Choroid plexus epithelial cell (primary cell): ENCODE measurements at regions not wholly inside any gene's neighbourhood (a gene's known extent, or its start where the extent isn't known, plus 50 kb on each side); places are given as distances from the start of the nearest gene placed in this dataset.
"Not testable (repeated sequence)": the region's sequence is repeated elsewhere in the genome, so short reads cannot be mapped to it uniquely, and the experiment has no call there.

ENCODE experiments used
- DNase-seq: peaks from one replicate; pipeline ENCODE4 v3.0.0-alpha.2; 2010; ENCODE audit warnings: low read depth
- H3K4me3 ChIP-seq: 2 replicates; pipeline ENCODE4 v1.5.1; 2011; ENCODE audit warnings: low read depth, mild to moderate bottlenecking, control low read depth, low read length, moderate library complexity
- CTCF ChIP-seq: conservative IDR thresholded peaks from 2 replicates; pipeline ENCODE4 v1.5.1; 2011; ENCODE audit warnings: low read depth, mild to moderate bottlenecking, control low read depth, inconsistent platforms, low read length, moderate library complexity

GRCh38 chr12:75657831-75658230 lies 146.4 kb upstream of the KRR1 start:
- DNase-seq = peak; percentile 2
- no peak overlapping the region for H3K4me3 ChIP-seq
- TF ChIP-seq CTCF = no peak

- DNase-seq, H3K4me3 ChIP-seq: not testable (repeated sequence)
Measured at GRCh38 chr12:75657354-75657753, 145.9 kb upstream of the KRR1 start.

- H3K4me3 ChIP-seq = no peak overlapping the region
- peak; percentile 85 for DNase-seq
- no peak for TF ChIP-seq CTCF
Measured at GRCh38 chr12:75656648-75657047, 145.2 kb upstream of the KRR1 start.

DNA sequence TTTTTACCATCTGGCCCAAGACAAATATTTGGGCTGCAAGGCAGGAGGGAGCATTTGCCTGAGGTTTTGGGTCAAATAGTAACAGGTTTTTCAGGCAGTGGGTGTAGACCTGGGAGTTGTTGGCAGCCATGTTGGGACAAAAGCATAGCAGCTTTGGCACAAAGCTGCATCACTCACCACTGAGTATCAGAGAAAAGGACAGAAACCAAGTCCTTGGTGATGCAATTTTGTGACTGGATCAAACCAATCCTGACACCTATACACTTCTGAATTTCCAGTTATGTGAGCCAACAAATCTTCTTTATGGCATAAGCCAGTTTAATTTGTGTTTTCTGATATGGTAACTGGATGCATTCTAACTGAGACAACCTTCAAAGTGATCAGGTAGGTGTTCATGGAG lies 144.8 kb upstream of the KRR1 start:
- DNase-seq = no peak
- TF ChIP-seq CTCF = no peak
- H3K4me3 ChIP-seq = no peak overlapping the region

DNA sequence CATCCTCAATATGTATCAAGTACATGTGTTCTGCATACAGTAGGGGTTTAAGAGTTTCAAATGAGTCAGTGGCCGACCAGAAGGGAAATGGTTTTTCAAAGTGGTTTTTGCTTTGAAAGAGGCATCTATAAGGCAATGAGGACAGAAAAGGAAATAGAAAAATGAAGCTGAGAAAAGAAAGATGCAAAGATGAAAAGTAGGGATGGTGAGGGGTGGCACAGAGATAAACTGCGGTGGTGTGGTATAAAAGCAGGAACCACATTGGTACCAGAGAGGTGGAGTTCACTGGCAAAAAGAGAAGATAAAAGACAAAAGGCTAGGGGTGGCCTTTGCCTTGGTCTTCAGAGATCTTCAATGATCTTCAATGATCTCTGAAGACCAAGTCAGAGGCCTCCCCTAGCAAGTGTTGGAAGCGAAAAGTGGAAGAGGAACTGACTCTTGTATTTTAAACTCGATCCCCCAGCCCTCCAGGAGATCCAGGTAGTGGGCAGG lies 144.0 kb upstream of the KRR1 start:
- no peak overlapping the region for H3K4me3 ChIP-seq
- DNase-seq = no peak
- no peak for TF ChIP-seq CTCF

DNA sequence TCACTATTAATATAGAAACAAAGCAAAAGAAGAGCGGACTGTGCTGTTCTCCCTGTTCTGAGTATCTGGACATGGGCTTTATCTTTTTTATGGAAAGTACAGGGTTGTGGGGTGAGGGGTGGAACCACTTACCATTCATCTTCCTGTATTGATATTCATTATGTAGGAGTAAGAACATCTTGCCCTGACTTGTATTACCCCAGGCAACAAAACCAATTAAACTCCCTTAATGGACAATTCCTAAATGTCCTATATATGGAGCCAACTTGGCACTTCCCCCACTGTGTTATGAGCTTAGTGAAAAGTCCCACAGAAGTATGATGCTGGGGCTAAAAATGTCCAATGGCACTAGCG lies 139.9 kb upstream of the KRR1 start:
- no peak for DNase-seq

DNA sequence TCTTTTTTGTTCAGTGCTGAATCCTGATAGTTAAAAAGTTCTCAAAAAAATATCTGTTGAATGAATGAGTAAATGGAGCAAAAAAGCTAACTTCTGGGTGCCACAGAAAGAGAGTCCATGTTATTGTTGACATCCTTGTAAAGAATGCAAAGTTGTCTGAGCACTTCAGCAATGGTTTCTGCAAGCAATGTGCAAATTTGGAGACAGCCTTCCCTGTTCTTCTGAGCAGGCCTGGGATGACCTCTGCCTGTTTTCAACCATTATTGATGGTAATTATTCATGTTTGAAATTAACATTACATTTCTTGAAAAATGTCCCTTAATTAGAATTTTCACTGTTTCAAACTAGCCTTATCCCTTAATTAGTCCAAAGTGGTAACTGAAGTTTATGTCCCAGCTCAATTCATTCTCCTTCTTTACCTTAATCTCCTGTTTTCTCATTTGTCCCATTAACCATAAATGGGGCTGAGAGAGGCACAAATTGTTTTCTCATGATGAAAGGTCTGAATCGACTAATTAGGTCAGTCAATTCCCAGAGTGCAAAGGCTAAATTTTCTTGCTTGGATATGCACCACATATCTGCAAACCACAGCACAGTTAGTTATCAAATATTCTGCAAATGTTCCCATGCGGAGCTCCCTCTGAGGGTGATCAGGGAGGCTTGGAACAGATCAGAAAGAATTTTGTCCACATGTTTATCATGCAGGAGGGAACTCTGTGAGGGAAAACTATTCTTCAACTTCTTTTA lies 139.4 kb upstream of the KRR1 start:
- no peak for TF ChIP-seq CTCF
- DNase-seq = peak; percentile 89
- H3K4me3 ChIP-seq = no peak overlapping the region

More for the DNA sequence above, 139.9 kb upstream of the KRR1 start:
- no peak overlapping the region for H3K4me3 ChIP-seq
- TF ChIP-seq CTCF = no peak
